ENCODE measurements at regions not wholly inside any gene's neighbourhood (a gene's known extent, or its start where the extent isn't known, plus 50 kb on each side); places are given as distances from the start of the nearest gene placed in this dataset.

DNA sequence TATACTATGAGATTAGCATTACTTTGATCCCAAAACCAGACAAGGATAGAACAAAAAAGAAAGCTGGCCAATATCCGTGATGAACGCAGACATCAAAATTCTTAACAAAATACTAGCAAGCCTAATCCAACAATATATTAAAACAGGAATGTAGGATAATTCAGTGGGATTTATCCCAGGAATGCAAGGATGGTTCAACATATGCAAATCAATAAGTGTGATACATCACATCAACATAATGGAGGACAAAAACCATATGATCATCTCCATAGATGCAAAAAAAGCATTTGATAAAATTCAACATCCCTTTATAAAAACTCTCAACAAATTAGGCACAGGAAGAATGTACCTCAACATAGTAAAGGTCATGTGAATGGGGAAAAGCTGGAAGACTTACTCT is 158.5 kb downstream of the KCNE4 start:
- Mint-ChIP-seq H3K4me1 (ENCODE audit: low read depth, unreplicated experiment) (no peaks in the 10 kb centered on the region), H3K27me3 (ENCODE audit: insufficient read depth, unreplicated experiment) (peaks cover 9% of the 10 kb centered on the region), H3K36me3 (ENCODE audit: insufficient read depth, unreplicated experiment) (no peaks in the 10 kb centered on the region), H3K4me3 (ENCODE audit: unreplicated experiment) (no peak overlapping the region), H3K9me3 (ENCODE audit: unreplicated experiment) (peaks cover 20% of the 10 kb centered on the region), H3K27ac (ENCODE audit: unreplicated experiment) (no peak overlapping the region)
- DNase-seq: no peak
- POLR2A ChIA-PET: no interaction called here
- Histone ChIP-seq H3K4me1 (no peaks in the 10 kb centered on the region), H3K36me3 (ENCODE audit: control insufficient read depth, insufficient read depth, low read length) (no peaks in the 10 kb centered on the region), H3K9me3 (peaks cover 13% of the 10 kb centered on the region; the same call in 1 of the 2 replicates), H3K4me3 (ENCODE audit: low read depth, low read length) (no peak overlapping the region), H3K27me3 (replicated peaks; ENCODE audit: control insufficient read depth, insufficient read depth, low read length) (no peaks in the 10 kb centered on the region)
- CTCF ChIA-PET: no interaction called here
- BruUV-seq (replicated peaks): no TSS peak
- TF ChIP-seq, protein P1, sequence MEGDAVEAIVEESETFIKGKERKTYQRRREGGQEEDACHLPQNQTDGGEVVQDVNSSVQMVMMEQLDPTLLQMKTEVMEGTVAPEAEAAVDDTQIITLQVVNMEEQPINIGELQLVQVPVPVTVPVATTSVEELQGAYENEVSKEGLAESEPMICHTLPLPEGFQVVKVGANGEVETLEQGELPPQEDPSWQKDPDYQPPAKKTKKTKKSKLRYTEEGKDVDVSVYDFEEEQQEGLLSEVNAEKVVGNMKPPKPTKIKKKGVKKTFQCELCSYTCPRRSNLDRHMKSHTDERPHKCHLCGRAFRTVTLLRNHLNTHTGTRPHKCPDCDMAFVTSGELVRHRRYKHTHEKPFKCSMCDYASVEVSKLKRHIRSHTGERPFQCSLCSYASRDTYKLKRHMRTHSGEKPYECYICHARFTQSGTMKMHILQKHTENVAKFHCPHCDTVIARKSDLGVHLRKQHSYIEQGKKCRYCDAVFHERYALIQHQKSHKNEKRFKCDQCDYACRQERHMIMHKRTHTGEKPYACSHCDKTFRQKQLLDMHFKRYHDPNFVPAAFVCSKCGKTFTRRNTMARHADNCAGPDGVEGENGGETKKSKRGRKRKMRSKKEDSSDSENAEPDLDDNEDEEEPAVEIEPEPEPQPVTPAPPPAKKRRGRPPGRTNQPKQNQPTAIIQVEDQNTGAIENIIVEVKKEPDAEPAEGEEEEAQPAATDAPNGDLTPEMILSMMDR (IDR thresholded peaks at IDR 0.05; ENCODE audit: insufficient read depth in 1 of 2, low read depth in 1 of 2, low read length in 1 of 2, severe bottlenecking in 1 of 2, unreplicated experiment in 1 of 2): no peak
- intact Hi-C loops (cut with micrococcal nuclease; ENCODE audit: unreplicated experiment): no loop called here

DNA sequence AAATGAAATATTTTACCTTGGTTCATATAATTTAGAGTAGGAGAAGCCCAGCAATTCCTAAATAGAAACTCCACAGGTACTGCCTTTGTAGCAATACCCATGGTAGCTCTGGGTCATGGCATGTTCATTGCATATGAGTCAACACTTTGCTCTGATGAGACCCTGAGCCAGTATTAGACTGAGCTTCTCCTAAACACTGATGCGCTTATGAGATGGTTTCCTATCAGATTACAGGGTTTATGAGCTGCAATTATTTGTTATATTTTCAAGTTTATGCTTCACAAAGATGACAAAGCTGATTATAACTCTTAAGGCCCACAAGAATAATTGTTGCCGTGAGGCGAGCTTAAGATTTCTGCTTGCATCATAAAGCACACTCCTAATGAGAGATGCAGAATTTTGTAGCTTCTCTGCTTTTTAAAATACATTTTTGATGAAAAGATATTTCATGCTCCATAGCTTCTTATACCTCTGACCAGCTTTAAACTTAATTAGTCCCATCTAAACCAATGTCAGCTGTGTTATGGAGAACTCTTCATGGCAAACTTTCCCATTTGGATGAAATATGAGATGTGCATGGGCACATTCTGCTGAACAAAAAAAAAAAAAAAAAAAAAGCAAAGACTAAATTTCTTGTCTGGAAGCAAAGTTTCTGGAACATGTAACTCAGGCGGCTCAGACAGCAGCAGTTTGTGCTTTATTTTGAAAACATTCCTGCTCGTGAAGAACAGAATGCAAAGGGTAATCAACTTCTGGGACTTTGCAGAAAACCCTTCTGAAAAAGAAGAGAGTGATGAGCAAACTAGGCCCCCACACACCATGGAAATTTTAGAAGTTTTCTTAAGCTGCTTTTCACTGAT is 162.6 kb downstream of the KCNE4 start:
- H3K4me1 Mint-ChIP-seq (ENCODE audit: low read depth, unreplicated experiment): no peaks in the 10 kb centered on the region
- intact Hi-C loops (cut with micrococcal nuclease; ENCODE audit: unreplicated experiment): loop anchor here (5.0 kb wide), 1 partner anchor 522 kb away; no protein-coding TSS in a partner anchor
- Histone ChIP-seq H3K4me3 (ENCODE audit: low read depth, low read length) (no peak overlapping the region), H3K9me3 (peaks cover 8% of the 10 kb centered on the region; the same call in 1 of the 2 replicates), H3K36me3 (ENCODE audit: control insufficient read depth, insufficient read depth, low read length) (no peaks in the 10 kb centered on the region), H3K27me3 (replicated peaks; ENCODE audit: control insufficient read depth, insufficient read depth, low read length) (no peaks in the 10 kb centered on the region), H3K4me1 (no peaks in the 10 kb centered on the region)
- H3K9me3 Mint-ChIP-seq (ENCODE audit: unreplicated experiment): peaks cover 17% of the 10 kb centered on the region
- ChIA-PET CTCF (no interaction called here), POLR2A (no interaction called here)
- H3K36me3 Mint-ChIP-seq (ENCODE audit: insufficient read depth, unreplicated experiment): no peaks in the 10 kb centered on the region
- no TSS peak for BruUV-seq (replicated peaks)
- TF ChIP-seq, protein P1 (IDR thresholded peaks at IDR 0.05; ENCODE audit: insufficient read depth in 1 of 2, low read depth in 1 of 2, low read length in 1 of 2, severe bottlenecking in 1 of 2, unreplicated experiment in 1 of 2): no peak
- no peak overlapping the region for H3K4me3 Mint-ChIP-seq (ENCODE audit: unreplicated experiment)
- no peak overlapping the region for H3K27ac Mint-ChIP-seq (ENCODE audit: unreplicated experiment)
- DNase-seq: no peak
- H3K27me3 Mint-ChIP-seq (ENCODE audit: insufficient read depth, unreplicated experiment): peaks cover 3% of the 10 kb centered on the region

DNA sequence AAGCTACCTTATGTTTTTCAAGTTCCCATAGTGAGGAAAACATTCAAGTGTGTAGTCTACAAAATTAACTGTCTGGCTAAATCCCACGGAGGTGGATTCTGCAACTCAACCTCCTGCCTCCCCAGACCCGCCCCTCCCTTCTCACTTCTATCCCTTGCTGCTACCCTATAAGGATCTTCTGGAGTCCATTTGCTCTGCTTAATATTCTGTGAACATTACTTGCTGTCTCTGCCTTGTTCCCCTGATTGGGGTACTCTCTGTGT is 163.2 kb downstream of the KCNE4 start:
- Mint-ChIP-seq H3K36me3 (ENCODE audit: insufficient read depth, unreplicated experiment) (no peaks in the 10 kb centered on the region), H3K27me3 (ENCODE audit: insufficient read depth, unreplicated experiment) (peaks cover 3% of the 10 kb centered on the region), H3K27ac (ENCODE audit: unreplicated experiment) (no peak overlapping the region), H3K4me3 (ENCODE audit: unreplicated experiment) (no peak overlapping the region), H3K9me3 (ENCODE audit: unreplicated experiment) (peaks cover 11% of the 10 kb centered on the region), H3K4me1 (ENCODE audit: low read depth, unreplicated experiment) (no peaks in the 10 kb centered on the region)
- Histone ChIP-seq H3K9me3 (peaks cover 7% of the 10 kb centered on the region; the same call in 1 of the 2 replicates), H3K4me3 (ENCODE audit: low read depth, low read length) (no peak overlapping the region), H3K36me3 (ENCODE audit: control insufficient read depth, insufficient read depth, low read length) (no peaks in the 10 kb centered on the region), H3K27me3 (replicated peaks; ENCODE audit: control insufficient read depth, insufficient read depth, low read length) (no peaks in the 10 kb centered on the region), H3K4me1 (no peaks in the 10 kb centered on the region)
- CTCF ChIA-PET: no interaction called here
- no TSS peak for BruUV-seq (replicated peaks)
- TF ChIP-seq, protein P1 (IDR thresholded peaks at IDR 0.05; ENCODE audit: insufficient read depth in 1 of 2, low read depth in 1 of 2, low read length in 1 of 2, severe bottlenecking in 1 of 2, unreplicated experiment in 1 of 2): no peak
- intact Hi-C loops (cut with micrococcal nuclease; ENCODE audit: unreplicated experiment): loop anchor here (5.0 kb wide), 1 partner anchor 523 kb away; no protein-coding TSS in a partner anchor
- POLR2A ChIA-PET: no interaction called here
- no peak for DNase-seq

Measured in Caco-2 (cell line).